ENCODE measurements at regions not wholly inside any gene's neighbourhood (a gene's known extent, or its start where the extent isn't known, plus 50 kb on each side); places are given as distances from the start of the nearest gene placed in this dataset.
A peak's percentile ranks its signal among the peaks of the same experiment; 100 is the strongest.
"Not testable (repeated sequence)": the region's sequence is repeated elsewhere in the genome, so short reads cannot be mapped to it uniquely, and the experiment has no call there.

DNA sequence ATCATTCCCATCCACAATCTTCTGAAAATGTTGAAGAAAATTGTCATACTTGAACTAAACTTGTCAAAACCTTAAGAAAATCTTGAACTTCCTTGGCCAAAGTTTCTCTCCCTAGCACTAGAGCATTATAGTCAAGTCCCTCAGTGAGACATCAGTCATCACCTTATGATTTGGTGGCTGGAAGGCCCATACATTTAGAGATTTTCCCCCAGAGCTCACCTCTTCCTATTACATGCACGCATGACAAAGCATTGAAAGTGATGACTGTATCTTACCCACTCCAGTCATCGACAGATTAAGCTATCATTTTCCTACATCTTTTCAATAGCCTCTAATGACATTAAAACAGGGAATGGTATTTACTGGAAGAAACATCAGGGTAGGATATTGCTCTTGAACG lies 948.8 kb downstream of the TMEM121 start:
- DNase-seq (ENCODE audit: low read depth in 2 of 2) = not testable (repeated sequence)

- DNase-seq (ENCODE audit: low read depth in 2 of 2) = not testable (repeated sequence)
Measured at GRCh38 chr14:106477600-106477999, 951.2 kb downstream of the TMEM121 start.

GRCh38 chr14:106480287-106480686 lies 953.9 kb downstream of the TMEM121 start:
- DNase-seq (ENCODE audit: low read depth in 2 of 2) = not testable (repeated sequence)

- not testable (repeated sequence) for DNase-seq (ENCODE audit: low read depth in 2 of 2)
Measured at GRCh38 chr14:106482213-106482612, 955.8 kb downstream of the TMEM121 start.

DNA sequence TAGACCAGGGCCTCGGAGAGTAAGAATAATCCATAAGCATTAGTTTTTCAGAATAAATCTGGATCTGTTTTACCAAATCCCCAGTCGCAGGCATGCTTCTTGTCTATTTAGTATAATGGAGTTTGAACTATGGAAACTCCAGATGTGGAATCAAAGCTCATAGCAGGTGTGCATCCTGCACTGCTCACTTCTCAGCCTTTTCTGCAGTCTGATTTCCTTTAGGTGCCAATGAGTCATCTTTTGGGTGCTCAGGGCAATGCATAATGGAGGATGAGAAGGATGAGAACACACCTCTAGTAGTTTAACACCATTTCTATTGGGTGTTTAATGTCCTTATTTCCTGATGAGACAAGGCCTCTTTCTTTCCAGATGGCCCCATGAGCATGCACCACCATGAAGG lies 961.2 kb downstream of the TMEM121 start:
- no peak for DNase-seq (ENCODE audit: low read depth in 2 of 2)

GRCh38 chr14:106488291-106488690 lies 961.9 kb downstream of the TMEM121 start:
- no peak for DNase-seq (ENCODE audit: low read depth in 2 of 2)

DNA sequence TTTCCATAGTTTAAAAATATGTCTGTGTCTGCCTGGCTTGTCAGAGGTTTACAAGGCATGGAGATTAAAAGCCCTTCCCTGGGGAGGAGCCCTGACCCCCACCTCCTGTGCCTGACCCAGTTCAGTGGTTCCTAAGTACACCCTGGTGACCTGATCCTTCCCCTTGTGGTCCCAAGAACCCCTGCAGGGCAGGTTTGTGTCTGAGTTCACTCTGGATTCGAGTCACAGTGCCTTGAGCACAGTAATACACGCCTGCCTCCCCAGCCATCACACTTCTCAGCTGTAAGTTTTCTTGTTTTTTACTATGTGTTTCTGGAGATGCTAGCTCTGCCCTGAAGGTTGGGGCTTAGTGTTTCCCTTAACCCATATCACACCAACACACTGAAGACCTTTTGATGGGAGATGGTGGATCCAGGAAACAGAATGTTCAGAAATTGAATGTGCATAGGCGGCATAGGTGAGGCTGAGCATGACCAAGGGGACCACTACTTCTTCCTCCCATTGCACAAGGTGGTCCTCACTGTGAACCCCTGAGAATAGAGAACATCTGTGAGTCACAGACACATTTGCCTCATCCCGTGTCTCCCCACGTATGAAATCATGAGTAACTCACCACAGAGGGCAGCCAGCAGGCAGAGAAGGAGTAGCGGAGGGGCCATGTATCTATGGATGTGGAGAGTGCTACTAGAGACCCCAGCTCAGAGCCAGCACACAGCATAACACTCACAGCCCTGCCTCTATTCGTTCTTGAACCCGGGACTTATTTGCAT lies 962.9 kb downstream of the TMEM121 start:
- peak in 1 of 2 donors; percentile 49 for DNase-seq (ENCODE audit: low read depth in 2 of 2)

DNA sequence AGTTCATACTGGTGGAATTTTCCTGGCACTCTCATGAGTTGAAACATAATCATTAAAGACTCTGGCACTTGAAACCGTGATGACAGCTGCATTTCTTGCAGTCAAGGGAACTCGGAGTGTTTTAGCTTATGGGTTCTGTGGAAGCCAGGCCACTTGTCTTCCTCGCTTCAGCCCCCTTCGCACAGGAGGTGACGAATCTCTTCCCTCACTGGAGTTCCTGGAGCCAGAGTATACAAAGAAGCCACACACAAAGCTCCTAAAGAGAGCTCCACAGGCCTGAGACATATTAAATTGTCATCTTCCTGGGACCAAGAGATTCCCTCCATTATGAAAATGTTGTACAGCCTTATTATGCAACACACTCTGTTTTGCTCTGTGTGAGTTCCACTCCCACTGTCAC lies 964.1 kb downstream of the TMEM121 start:
- no peak for DNase-seq (ENCODE audit: low read depth in 2 of 2)

DNA sequence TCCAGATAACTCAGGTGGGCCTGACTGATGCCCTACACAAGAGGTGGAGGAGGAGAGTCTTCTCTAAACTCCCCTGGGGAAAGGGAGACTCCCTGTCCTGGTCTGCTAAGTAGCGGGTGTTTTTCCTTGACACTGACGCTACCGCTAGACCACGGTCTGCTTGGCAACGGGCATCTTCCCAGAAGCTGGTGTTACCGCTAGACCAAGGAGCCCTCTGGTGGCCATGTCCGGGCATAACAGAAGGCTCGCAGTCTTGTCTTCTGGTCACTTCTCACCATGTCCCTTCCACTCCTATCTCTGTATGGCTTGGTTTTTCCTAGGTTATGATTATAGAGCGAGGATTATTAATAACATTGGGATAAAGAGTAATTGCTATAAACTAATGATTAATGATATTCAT lies 965.5 kb downstream of the TMEM121 start:
- DNase-seq (ENCODE audit: low read depth in 2 of 2) = no peak

- DNase-seq (ENCODE audit: low read depth in 2 of 2) = no peak
Measured at GRCh38 chr14:106493962-106494823, 967.8 kb downstream of the TMEM121 start.

DNA sequence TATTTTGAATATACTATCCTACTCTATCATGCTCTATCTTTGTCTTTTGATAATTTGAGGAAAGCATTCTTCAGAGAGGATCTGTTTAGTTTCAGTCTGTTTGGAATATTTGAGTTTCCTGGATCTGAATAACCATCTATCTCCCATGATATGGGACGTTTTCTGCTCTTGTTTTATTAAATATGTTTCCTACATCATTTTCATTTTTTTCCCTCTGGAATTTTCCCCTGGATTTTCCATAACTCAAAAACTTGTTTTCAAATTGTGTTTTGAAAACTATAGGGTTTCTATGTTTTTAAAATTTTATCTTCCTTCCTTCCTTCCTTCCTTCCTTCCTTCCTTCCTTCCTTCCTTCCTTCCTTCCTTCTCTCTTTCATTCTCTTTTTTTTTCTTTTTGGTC lies 974.2 kb downstream of the TMEM121 start:
- DNase-seq (ENCODE audit: low read depth in 2 of 2) = no peak

DNA sequence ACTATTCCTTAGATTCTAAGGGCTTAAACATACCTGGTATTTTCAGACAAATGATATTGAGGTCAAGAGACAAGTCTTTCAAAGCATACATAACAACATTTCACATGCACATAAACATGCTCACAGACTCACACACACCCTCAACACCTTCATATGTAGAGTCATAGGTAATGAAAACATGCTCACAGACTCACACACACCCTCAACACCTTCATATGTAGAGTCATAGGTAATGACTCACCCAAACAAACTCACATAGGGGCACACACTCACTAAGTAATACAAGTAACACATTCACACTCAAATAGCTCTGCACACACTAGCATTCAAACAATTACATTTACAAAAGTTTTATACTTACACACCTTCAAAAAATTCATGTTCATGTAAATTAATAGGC lies 975.5 kb downstream of the TMEM121 start:
- DNase-seq (ENCODE audit: low read depth in 2 of 2) = no peak

- DNase-seq (ENCODE audit: low read depth in 2 of 2) = no peak
Measured at GRCh38 chr14:106505366-106505765, 979.0 kb downstream of the TMEM121 start.

DNA sequence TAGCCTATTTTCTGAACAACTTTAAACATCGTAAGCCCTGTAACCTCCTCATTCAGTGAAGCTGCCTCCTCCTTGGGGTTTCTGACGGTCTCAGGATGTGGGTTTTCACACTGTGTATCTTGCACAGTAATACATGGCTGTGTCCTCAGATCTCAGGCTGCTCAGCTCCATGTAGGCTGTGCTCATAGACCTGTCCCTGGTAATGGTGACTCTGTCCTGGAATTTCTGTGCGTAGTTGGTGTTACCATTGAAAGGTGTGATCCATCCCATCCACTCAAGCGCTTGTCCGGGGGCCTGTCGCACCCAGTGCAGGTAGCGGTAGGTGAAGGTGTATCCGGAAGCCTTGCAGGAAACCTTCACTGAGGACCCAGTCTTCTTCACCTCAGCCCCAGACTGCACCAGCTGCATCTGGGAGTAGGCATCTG lies 980.5 kb downstream of the TMEM121 start:
- DNase-seq (ENCODE audit: low read depth in 2 of 2) = no peak

- no peak for DNase-seq (ENCODE audit: low read depth in 2 of 2)
Measured at GRCh38 chr14:106507354-106507753, 981.0 kb downstream of the TMEM121 start.

- DNase-seq (ENCODE audit: low read depth in 2 of 2) = no peak
Measured at GRCh38 chr14:106508216-106508615, 981.8 kb downstream of the TMEM121 start.

DNA sequence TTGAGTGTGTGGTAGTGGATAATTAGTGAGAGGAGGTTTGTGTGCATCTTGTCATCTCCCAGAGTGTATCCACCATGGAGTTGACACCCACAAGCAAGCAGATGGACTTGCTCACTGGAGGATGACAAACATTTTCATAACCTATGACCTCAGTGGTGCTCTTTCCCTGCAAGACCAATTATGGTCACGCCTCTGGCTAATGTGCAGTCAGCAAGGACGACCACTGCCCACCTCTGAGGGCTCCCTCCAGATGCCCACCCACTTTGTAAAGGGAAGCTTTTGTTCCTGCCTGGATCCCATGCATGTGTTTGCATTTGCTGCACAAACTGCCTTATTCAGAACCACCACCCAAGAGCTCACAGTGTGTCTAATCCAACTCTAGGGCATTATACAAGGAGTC lies 982.8 kb downstream of the TMEM121 start:
- no peak for DNase-seq (ENCODE audit: low read depth in 2 of 2)

GRCh38 chr14:106509807-106510206 lies 983.4 kb downstream of the TMEM121 start:
- no peak for DNase-seq (ENCODE audit: low read depth in 2 of 2)

GRCh38 chr14:106511006-106511799 lies 984.8 kb downstream of the TMEM121 start:
- no peak for DNase-seq (ENCODE audit: low read depth in 2 of 2)

DNA sequence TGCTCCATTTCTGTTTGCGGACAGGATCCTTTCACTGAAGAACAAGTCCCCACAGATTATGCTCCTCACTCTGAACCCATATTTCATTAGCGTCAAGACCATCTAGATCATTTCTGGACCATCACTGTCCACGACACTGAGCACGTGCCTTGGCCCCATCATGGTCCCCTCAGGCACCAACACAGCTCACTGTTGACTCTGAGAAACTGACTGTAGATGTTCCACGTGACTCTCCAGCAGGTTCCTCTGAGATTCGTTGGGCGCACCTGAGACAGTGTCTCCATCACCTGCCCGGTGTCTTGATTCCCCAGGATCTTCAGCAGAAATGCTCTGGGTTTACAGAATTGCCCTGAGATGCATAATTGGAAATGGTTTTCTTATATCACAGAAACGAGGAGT lies 985.4 kb downstream of the TMEM121 start:
- no peak for DNase-seq (ENCODE audit: low read depth in 2 of 2)

- DNase-seq (ENCODE audit: low read depth in 2 of 2) = no peak
Measured at GRCh38 chr14:106513302-106513701, 986.9 kb downstream of the TMEM121 start.
